AG04450 (cell line): ENCODE measurements at regions not wholly inside any gene's neighbourhood (a gene's known extent, or its start where the extent isn't known, plus 50 kb on each side); places are given as distances from the start of the nearest gene placed in this dataset.
"Not testable (repeated sequence)": the region's sequence is repeated elsewhere in the genome, so short reads cannot be mapped to it uniquely, and the experiment has no call there.

Experiments used
- CTCF ChIA-PET: fragments of 300-600, 350-600 bp; formaldehyde crosslinking; extraction: SDS; loops from one replicate; lab custom pipeline; 2022; ENCODE audit warnings: antibody characterized with exemption, inconsistent platforms; lab: Charles Lee
- POLR2A ChIA-PET: fragments of 350-600 bp; formaldehyde crosslinking; extraction: SDS; loops from one replicate; lab custom pipeline; 2021; ENCODE audit warnings: antibody characterized with exemption, inconsistent platforms; lab: Yijun Ruan, JAX
- DNase-seq: peaks from one replicate; pipeline ENCODE4 v3.0.0-alpha.2; 2011; ENCODE audit warnings: low read depth, low spot score
- H3K27ac ChIP-seq: one replicate; pipeline ENCODE4 v1.5.1; 2012; ENCODE audit warnings: low read depth, low read length, control low read depth
- H3K27me3 ChIP-seq: one replicate; pipeline ENCODE4 v1.6.0; 2012; ENCODE audit warnings: low read length; ENCODE audit not compliant: control insufficient read depth, insufficient read depth
- H3K4me3 ChIP-seq: 2 replicates; pipeline ENCODE4 v1.5.1; 2011; ENCODE audit warnings: mild to moderate bottlenecking, low read depth, low read length, control low read depth
- H3K9me3 ChIP-seq: 2 replicates; pipeline ENCODE4 v1.5.1; 2012; ENCODE audit warnings: low read length; ENCODE audit not compliant: control insufficient read depth, insufficient read depth
- CTCF ChIP-seq: IDR thresholded peaks from 2 replicates; pipeline ENCODE4 v1.5.1; 2011; ENCODE audit warnings: low read depth, low read length, control low read depth, inconsistent platforms

GRCh38 chr2:20115902-20116301, 64.5 kb upstream of the LAPTM4A start:
- no peak for TF ChIP-seq CTCF
- Histone ChIP-seq H3K4me3 (no peak overlapping the region), H3K27ac (no peak overlapping the region), H3K27me3 (no peaks in the 10 kb centered on the region), H3K9me3 (no peaks in the 10 kb centered on the region)
- CTCF ChIA-PET = no interaction called here
- no peak for DNase-seq
- POLR2A ChIA-PET = no interaction called here

- no peak for DNase-seq
- CTCF ChIA-PET = no interaction called here
- no peaks in the 10 kb centered on the region for H3K27me3 ChIP-seq
- POLR2A ChIA-PET = no interaction called here
- TF ChIP-seq CTCF = no peak
- no peak overlapping the region for H3K27ac ChIP-seq
- H3K4me3 ChIP-seq = no peak overlapping the region
- peaks cover under 1% of the 10 kb centered on the region; the same call in 1 of the 2 replicates for H3K9me3 ChIP-seq
Measured at GRCh38 chr2:20115374-20115773, 63.9 kb upstream of the LAPTM4A start.

- Histone ChIP-seq H3K9me3 (peaks cover 4% of the 10 kb centered on the region; the same call in 1 of the 2 replicates), H3K27me3 (no peaks in the 10 kb centered on the region), H3K4me3 (no peak overlapping the region), H3K27ac (no peak overlapping the region)
- no peak for DNase-seq
- CTCF ChIA-PET = interaction anchor here (1.1 kb wide), 1 partner anchor 23 kb away, joined by 3 read pairs; no protein-coding TSS in a partner anchor
- POLR2A ChIA-PET = no interaction called here
- TF ChIP-seq CTCF = no peak
Measured at GRCh38 chr2:20113986-20114938, 62.8 kb upstream of the LAPTM4A start.

GRCh38 chr2:20113004-20113796, 61.8 kb upstream of the LAPTM4A start:
- Histone ChIP-seq H3K4me3 (no peak overlapping the region), H3K27me3 (no peaks in the 10 kb centered on the region), H3K9me3 (peaks cover 4% of the 10 kb centered on the region; the same call in 1 of the 2 replicates), H3K27ac (no peak overlapping the region)
- POLR2A ChIA-PET = no interaction called here
- DNase-seq = no peak
- TF ChIP-seq CTCF = no peak
- CTCF ChIA-PET = interaction anchor here (1.0 to 1.1 kb wide), 2 partner anchors 24 to 98 kb away, joined by 3 read pairs; no protein-coding TSS in a partner anchor

GRCh38 chr2:20112361-20112760, 60.9 kb upstream of the LAPTM4A start:
- CTCF ChIA-PET = interaction anchor here (1.0 kb wide), 1 partner anchor 97 kb away, joined by 3 read pairs; no protein-coding TSS in a partner anchor
- H3K27ac ChIP-seq, H3K9me3 ChIP-seq, H3K27me3 ChIP-seq, DNase-seq, H3K4me3 ChIP-seq: not testable (repeated sequence)
- POLR2A ChIA-PET = interaction anchor here (0.5 kb wide), 1 partner anchor 17 kb away, joined by 3 read pairs; no protein-coding TSS in a partner anchor
